Vagina (tissue), 2 donors: ENCODE measurements at regions not wholly inside any gene's neighbourhood (a gene's known extent, or its start where the extent isn't known, plus 50 kb on each side); places are given as distances from the start of the nearest gene placed in this dataset.

Source experiments
- DNase-seq, 2 donors: peaks; one replicate each; pipeline ENCODE4 v3.0.0-alpha.2; 2017; ENCODE audit errors: extremely low spot score in 2 of 2
- H3K27ac ChIP-seq: fragments of 200-600 bp; sonication (generic); one replicate; pipeline ENCODE4 v1.5.1; 2019
- H3K27me3 ChIP-seq: fragments of 200-600 bp; sonication (generic); one replicate; pipeline ENCODE4 v1.5.1; 2019
- H3K36me3 ChIP-seq, 2 donors: fragments of 200-600 bp; sonication (generic); one replicate each; pipeline ENCODE4 v1.5.1; 2017 to 2019
- H3K4me1 ChIP-seq: fragments of 200-600 bp; sonication (generic); one replicate; pipeline ENCODE4 v1.5.1; 2019
- H3K4me3 ChIP-seq, 2 donors: fragments of 200-600 bp; sonication (generic); 1 replicate in 1 of 2; 2 replicates in 1 of 2; pipeline ENCODE4 v1.5.1; 2016 to 2019
- H3K9me3 ChIP-seq: fragments of 200-600 bp; sonication (generic); one replicate; pipeline ENCODE4 v1.5.1; 2019
- CTCF ChIP-seq, 3 experiments: fragments of 450-650 bp in 2 of 3; fragments of 200-600 bp in 1 of 3; sonication (generic) in 1 of 3; IDR thresholded peaks; one replicate each; pipeline ENCODE4 v1.5.1; 2017 to 2019; ENCODE audit warnings: antibody characterized with exemption in 3 of 3, mild to moderate bottlenecking in 2 of 3, moderate library complexity in 2 of 3
- POLR2A ChIP-seq, 2 donors: fragments of 450-650 bp; IDR thresholded peaks; one replicate each; pipeline ENCODE4 v1.6.1; 2017; ENCODE audit warnings: antibody characterized with exemption in 2 of 2, mild to moderate bottlenecking in 2 of 2, moderate library complexity in 2 of 2
- POLR2AphosphoS5 ChIP-seq, 2 donors: sonication (generic); formaldehyde crosslinking; IDR thresholded peaks; one replicate each; pipeline ENCODE4 v1.9.0; 2017; ENCODE audit warnings: antibody characterized with exemption in 2 of 2, mild to moderate bottlenecking in 2 of 2, low read depth in 1 of 2; ENCODE audit not compliant: insufficient read depth in 1 of 2
- intact Hi-C: fragments of 100-400 bp; cut with DNase I; formaldehyde crosslinking; loops from one replicate; pipeline ENCODE4 v1.15.1; 2023

GRCh38 chr10:35950701-35951100 lies 308.6 kb upstream of the FZD8 start:
- H3K9me3 ChIP-seq, result no peaks in the 10 kb centered on the region
- intact Hi-C loops, result no loop called here
- no peak for TF ChIP-seq POLR2A (IDR thresholded peaks at IDR 0.05)
- TF ChIP-seq POLR2AphosphoS5 (IDR thresholded peaks at IDR 0.05; ENCODE audit: insufficient read depth in 1 of 2, low read depth in 1 of 2), result no peak
- TF ChIP-seq CTCF (IDR thresholded peaks at IDR 0.05), result no peak
- no peaks in the 10 kb centered on the region for H3K4me1 ChIP-seq
- H3K36me3 ChIP-seq, result no peaks in the 10 kb centered on the region
- H3K4me3 ChIP-seq, result no peak overlapping the region
- H3K27ac ChIP-seq, result no peak overlapping the region
- no peak for DNase-seq
- H3K27me3 ChIP-seq, result no peaks in the 10 kb centered on the region

- Histone ChIP-seq H3K27me3 (no peaks in the 10 kb centered on the region), H3K9me3 (no peaks in the 10 kb centered on the region), H3K4me1 (no peaks in the 10 kb centered on the region), H3K27ac (no peak overlapping the region), H3K36me3 (no peaks in the 10 kb centered on the region), H3K4me3 (no peak overlapping the region)
- DNase-seq, result no peak
- intact Hi-C loops, result no loop called here
- TF ChIP-seq CTCF (IDR thresholded peaks at IDR 0.05), result no peak
- no peak for TF ChIP-seq POLR2AphosphoS5 (IDR thresholded peaks at IDR 0.05; ENCODE audit: insufficient read depth in 1 of 2, low read depth in 1 of 2)
- TF ChIP-seq POLR2A (IDR thresholded peaks at IDR 0.05), result no peak
These were observed 308.1 kb upstream of the FZD8 start for GRCh38 chr10:35950226-35950625.

GRCh38 chr10:35949811-35950211 lies 307.7 kb upstream of the FZD8 start:
- Histone ChIP-seq H3K9me3 (no peaks in the 10 kb centered on the region), H3K4me3 (no peak overlapping the region), H3K4me1 (no peaks in the 10 kb centered on the region), H3K27ac (no peak overlapping the region), H3K27me3 (no peaks in the 10 kb centered on the region), H3K36me3 (no peaks in the 10 kb centered on the region)
- intact Hi-C loops, result no loop called here
- no peak for TF ChIP-seq POLR2AphosphoS5 (IDR thresholded peaks at IDR 0.05; ENCODE audit: insufficient read depth in 1 of 2, low read depth in 1 of 2)
- no peak for TF ChIP-seq POLR2A (IDR thresholded peaks at IDR 0.05)
- no peak for TF ChIP-seq CTCF (IDR thresholded peaks at IDR 0.05)
- DNase-seq, result no peak

GRCh38 chr10:35946556-35946955 lies 304.5 kb upstream of the FZD8 start:
- H3K27ac ChIP-seq, result no peak overlapping the region
- no peaks in the 10 kb centered on the region for H3K9me3 ChIP-seq
- H3K27me3 ChIP-seq, result no peaks in the 10 kb centered on the region
- intact Hi-C loops, result no loop called here
- TF ChIP-seq POLR2A (IDR thresholded peaks at IDR 0.05), result no peak
- H3K4me3 ChIP-seq, result no peak overlapping the region
- H3K36me3 ChIP-seq, result no peaks in the 10 kb centered on the region
- no peak for DNase-seq
- no peaks in the 10 kb centered on the region for H3K4me1 ChIP-seq

GRCh38 chr10:35942057-35942456 lies 300.0 kb upstream of the FZD8 start:
- H3K27me3 ChIP-seq, result no peaks in the 10 kb centered on the region
- no peak overlapping the region for H3K27ac ChIP-seq
- H3K36me3 ChIP-seq, result no peaks in the 10 kb centered on the region
- intact Hi-C loops, result no loop called here
- H3K4me1 ChIP-seq, result no peaks in the 10 kb centered on the region
- no peak for TF ChIP-seq CTCF (IDR thresholded peaks at IDR 0.05)
- TF ChIP-seq POLR2A (IDR thresholded peaks at IDR 0.05), result no peak
- DNase-seq, result no peak
- no peak overlapping the region for H3K4me3 ChIP-seq
- no peaks in the 10 kb centered on the region for H3K9me3 ChIP-seq
